NCI-H2196 (cell line): ENCODE measurements at regions not wholly inside any gene's neighbourhood (a gene's known extent, or its start where the extent isn't known, plus 50 kb on each side); places are given as distances from the start of the nearest gene placed in this dataset.
"Not testable (repeated sequence)": the region's sequence is repeated elsewhere in the genome, so short reads cannot be mapped to it uniquely, and the experiment has no call there.

ENCODE experiments used
- DNase-seq: peaks from one replicate; lab custom pipeline; 2025; ENCODE audit not compliant: unreplicated experiment; lab: John Stamatoyannopoulos, UW

DNA sequence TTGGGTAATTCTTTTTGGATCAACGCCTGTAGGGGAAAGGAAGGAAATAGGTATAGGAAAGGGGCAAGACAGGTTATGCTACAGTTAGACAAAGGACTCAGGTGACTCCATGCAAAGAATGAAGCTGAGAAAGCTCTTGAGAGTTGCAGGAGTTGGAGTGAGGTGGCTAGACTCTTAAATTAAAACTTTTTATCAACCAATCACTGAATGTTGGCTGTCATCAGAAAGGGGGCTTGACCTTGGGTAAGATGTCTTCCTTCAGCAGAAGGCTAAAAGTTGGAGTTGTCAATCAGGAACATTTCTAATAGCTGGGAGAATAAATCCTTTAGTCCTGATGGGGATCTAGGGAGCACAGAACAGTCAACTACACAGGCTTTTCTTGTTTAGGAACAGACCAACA, 595.4 kb downstream of the SLC16A7 start:
- no peak for DNase-seq

DNA sequence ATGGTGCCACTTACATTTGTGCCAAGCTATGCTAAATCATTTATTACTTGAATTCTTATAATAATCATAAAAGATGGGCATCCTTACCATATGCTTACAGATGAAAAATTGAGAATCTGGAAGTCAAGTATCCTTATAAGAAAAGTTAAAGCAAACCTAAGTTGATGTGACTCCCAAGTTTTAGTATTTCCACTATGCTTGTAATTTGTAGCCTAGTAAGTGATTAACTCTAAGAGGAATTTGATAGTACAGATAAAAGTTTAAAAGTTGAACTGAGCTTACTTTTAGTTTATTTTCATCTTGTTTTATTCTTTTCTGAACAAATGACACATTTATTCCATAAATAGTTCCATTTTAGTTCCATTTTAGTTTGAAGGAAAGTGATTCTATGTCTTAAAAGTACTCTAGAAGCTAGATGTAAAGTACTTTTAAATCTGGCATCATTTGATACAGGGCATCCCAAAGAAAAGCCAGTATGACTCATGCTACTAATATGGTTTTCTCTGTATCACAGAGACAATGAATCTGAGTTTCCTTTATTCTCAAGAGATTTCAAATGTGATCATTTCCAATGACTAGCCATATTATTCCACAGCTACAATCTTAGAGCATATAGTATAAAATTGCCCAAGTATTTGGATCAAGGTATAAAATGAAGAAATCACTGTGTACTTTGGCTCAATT, 596.0 kb downstream of the SLC16A7 start:
- DNase-seq = no peak

DNA sequence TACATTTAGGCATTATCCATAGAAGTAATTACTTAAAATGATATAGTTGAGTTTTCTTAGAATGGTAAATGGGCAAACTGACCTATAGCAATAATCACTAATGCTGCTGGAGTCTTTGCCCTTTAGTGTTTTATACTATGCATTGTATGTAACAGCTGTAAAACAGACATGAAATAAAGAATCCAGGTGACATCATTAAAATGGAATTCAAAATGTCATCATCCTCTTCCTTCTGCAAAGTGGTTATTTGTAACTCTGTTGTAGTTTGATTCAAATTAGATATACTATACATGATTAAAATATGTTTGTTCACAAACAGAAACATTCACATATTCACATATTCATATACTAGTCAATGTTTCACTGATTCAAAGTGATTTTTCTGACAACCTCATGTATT, 598.8 kb downstream of the SLC16A7 start:
- DNase-seq = no peak

- DNase-seq = no peak
Observed at GRCh38 chr12:60195483-60195882, 599.7 kb downstream of the SLC16A7 start.

DNA sequence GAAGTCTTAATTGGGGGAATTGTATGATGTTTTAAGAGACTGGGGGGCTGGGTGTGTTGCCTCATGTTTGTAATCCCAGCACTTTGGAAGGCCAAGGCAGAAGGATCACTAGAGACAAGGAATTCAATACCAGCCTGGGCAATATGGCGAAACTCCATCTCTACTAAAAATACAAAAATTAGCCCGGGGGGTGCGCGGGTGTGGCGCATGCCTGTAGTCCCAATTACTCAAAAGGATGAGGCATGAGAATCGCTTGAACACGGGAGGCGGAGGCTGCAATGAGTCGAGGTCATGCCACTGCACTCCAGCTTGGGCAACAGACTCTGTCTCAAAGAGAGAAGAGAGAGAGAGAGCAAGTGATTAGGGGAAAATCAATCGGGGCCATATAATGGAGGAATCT, 600.5 kb downstream of the SLC16A7 start:
- DNase-seq = no peak

DNA sequence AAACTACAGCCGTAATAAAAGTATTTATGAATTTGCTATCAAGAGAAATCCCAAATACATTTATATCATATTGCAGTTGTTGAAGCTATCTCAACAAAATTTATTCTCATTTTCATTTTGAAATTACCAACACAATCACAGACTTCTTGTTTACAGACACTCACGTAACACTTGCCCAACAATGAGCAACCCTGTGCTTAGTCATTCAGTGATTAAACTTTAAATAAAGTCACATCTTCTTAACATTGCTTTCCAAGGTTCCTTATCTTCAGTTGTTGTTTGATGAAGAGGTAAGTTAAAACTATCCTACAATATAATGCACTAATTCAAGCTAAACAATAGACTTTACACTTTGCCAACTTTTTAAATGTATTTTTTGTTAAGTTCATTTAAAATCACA, 601.8 kb downstream of the SLC16A7 start:
- no peak for DNase-seq

DNA sequence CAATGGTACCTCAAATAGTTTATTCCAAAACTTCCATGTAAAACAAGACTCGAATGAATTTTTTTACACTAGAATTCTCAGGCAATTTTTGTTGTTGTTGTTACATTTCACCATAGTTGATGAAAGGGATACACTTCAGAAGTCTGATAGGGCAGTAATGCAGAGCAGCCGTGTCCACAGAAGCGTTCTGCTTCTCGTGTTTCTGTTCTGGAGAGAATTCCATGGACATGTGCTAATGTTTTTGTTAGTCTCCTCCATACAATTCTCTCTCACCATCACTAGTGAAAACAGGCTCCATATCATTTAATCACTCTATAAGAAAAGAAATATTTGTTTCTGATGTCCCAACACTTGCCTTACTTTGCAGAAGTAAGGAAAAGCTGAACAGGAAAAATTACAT, 606.1 kb downstream of the SLC16A7 start:
- no peak for DNase-seq

DNA sequence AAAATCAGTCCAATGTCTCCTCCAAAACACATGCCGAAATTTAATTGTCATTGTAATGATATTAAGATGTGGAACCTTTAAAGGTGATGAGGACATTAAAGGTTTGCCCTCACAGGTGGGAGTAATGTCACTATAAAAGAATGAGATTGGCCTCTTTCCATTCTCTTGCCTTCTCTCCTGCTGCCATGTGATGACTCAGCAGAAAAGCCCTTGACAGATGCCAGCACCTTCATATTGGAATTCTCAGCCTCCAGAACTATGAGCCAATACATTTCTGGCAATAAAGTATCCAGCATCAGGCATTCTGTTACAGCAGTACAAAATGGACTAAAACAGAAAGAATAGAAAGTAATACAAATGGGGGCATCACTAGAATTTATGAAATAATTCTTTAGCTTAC, 609.7 kb downstream of the SLC16A7 start:
- no peak for DNase-seq

- no peak for DNase-seq
Observed at GRCh38 chr12:60209521-60209920, 613.7 kb downstream of the SLC16A7 start.

DNA sequence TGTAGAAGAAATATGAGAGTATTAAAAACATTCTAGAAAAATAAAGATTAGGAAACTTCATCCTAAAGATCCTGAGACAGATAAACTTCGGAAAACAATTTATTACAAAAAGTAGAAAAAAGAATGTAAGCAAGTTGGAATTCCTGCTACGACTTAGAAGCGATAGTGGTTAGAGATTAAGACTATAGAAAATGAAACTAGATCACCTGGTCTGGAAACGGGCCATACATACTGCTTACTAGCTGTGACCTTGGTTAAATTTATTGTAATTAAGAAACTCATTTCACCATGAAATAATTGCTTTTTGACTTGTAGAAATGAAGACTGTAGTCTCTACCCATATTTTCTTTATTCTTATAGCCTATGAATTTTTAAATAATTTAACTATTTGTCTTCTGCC, 614.1 kb downstream of the SLC16A7 start:
- no peak for DNase-seq

DNA sequence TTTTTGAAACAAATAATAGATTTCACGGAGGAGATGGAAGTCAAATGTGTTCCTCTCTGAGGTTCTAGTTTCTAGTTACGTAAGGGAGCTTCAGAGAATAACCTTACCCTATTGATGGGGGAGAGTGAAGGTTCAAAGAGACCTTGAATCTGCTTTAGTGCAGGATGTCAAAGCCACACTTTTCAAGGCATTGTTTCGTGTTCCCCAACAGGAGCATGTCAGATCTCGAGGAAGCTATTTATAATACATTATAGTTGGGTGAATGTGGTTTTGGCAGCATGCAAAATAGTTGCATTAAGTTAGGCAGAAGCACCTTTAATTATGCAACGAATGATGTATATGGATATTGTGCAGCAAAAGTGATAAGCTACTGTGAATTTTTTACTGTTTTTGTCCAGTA, 614.9 kb downstream of the SLC16A7 start:
- no peak for DNase-seq

DNA sequence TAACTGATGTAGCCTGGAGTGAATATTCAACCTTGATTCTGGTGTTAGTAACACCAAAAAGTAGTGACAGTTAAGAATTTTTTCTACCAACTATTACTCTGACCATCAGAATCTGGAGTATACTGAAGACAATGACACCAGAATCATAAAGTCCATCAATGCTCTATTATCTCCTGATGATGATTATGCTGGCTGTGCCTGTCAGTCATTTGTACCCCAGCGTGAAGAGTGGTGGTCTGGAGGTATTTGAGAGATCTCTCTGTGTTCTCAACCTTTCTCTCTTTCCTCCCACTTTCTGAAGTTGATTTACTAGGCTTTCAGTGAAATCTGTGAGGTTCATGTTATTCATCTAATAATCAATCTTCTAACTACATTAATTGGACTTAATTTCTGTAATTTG, 615.4 kb downstream of the SLC16A7 start:
- no peak for DNase-seq

DNA sequence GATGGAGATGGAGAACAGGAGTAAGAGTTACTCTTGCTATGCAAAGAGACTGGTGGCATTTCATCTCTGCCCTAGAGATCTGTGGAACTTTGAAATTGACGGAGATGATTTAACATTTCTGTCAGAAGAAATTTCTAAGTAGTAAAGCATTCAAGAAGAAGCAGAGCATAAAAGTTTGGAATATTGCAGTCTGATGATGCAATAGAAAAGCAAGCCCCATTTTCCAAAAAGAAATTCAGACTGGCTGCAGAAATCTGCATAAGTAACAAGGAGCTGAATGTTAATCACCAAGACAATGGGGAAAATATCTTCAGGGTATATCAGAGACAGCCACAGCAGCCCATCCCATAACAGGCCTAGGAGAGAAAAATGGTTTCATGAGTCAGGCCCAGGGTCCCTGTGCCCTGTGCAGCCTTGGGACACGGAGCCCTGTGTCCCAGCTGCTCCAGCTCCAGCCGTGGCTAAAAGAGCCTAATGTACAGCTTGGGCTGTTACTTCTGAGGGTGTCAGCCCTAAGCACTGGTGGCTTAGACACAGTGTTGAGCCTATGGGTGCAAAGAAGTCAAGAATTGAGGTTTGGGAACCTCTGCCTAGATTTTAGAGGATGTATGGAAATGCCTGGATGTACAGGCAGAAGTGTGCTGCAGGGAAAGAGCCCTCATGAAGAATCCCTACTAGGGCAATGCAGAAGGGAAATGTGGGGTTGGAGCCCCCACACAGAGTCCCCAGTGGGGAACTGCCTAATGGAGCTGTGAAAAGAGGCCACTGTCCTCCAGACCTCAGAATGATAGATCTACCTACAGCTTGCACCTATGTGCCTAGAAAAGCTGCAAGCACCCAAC, 616.6 kb downstream of the SLC16A7 start:
- no peak for DNase-seq

GRCh38 chr12:60213272-60213671, 617.4 kb downstream of the SLC16A7 start:
- DNase-seq = not testable (repeated sequence)

DNA sequence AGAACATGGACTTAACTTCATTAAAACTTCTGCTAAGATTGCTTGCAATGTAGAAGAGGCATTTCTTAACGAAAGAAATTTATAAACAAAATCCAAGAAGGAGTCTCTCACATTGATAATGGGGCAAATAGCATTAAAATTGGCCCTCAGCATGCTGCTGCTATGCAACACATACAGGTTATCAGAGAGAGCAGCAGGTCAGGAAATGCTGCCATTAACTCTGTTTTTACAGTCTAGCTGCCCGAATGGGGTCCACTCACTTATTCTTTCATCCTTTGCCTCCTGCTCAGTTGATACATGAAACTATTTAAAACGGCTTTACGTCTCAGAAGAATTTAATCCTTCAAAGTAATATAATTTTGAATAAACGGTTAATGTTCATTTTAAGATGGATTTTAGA, 620.4 kb downstream of the SLC16A7 start:
- no peak for DNase-seq

- no peak for DNase-seq
Observed at GRCh38 chr12:60223242-60223641, 627.4 kb downstream of the SLC16A7 start.

DNA sequence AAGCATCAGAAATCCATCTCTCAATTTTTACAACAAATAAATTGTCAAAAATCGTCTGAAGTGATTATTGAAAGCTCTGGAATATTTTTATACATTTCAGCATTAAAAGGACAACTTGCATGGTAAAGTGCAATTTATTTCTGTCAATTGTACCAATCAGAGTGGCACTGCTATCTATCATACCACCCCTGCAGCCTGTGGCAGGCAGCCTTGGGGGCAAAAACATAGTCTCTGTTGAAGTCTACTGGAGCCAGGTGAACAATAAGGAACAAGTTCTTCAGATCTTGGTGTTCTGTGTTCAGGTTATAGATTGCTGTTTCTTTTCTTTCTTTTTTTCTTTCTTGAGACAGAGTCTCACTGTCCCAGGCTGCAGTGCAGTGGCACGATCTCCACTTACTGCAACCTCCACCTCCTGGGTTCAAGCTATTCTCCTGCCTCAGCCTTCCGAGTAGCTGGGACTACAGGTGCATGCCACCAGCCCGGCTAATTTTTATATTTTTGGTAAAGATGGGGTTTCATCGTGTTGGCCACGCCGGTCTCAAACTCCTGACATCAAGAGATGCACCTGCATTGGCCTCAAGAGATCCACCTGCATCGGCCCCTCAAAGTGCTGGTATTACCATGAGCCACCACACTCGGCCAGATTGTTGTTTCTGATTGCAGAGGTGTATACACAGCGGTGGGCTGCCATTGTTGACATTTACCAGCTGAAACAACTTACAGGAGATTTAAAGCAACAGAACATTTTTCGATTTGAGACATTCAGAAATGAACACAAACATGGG, 629.6 kb downstream of the SLC16A7 start:
- no peak for DNase-seq

GRCh38 chr12:60227916-60228315, 632.1 kb downstream of the SLC16A7 start:
- no peak for DNase-seq

GRCh38 chr12:60230056-60230455, 634.2 kb downstream of the SLC16A7 start:
- no peak for DNase-seq

DNA sequence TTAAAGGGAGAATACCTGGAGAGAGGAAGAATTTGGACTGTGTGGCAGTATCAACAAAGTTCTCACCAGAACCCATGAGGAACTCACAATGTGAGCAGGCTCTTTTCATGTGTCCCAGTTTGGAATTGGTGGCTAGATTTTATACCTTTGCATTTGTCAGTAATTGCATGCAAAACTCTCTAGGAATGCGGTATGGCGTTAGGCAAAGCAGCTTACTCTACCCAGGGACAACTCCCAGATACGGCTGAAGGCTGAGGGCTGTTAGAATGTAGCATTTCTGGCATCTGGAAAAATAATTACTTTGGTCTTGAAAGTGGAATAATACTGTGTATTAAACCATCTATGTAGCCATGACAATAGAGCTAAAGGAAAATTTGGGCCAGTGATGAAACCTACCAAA, 635.5 kb downstream of the SLC16A7 start:
- no peak for DNase-seq

GRCh38 chr12:60231976-60232907, 636.4 kb downstream of the SLC16A7 start:
- DNase-seq = no peak
